ENCODE measurements at regions not wholly inside any gene's neighbourhood (a gene's known extent, or its start where the extent isn't known, plus 50 kb on each side); places are given as distances from the start of the nearest gene placed in this dataset.
A peak's percentile ranks its signal among the peaks of the same experiment; 100 is the strongest.
"Not testable (repeated sequence)": the region's sequence is repeated elsewhere in the genome, so short reads cannot be mapped to it uniquely, and the experiment has no call there.

DNA sequence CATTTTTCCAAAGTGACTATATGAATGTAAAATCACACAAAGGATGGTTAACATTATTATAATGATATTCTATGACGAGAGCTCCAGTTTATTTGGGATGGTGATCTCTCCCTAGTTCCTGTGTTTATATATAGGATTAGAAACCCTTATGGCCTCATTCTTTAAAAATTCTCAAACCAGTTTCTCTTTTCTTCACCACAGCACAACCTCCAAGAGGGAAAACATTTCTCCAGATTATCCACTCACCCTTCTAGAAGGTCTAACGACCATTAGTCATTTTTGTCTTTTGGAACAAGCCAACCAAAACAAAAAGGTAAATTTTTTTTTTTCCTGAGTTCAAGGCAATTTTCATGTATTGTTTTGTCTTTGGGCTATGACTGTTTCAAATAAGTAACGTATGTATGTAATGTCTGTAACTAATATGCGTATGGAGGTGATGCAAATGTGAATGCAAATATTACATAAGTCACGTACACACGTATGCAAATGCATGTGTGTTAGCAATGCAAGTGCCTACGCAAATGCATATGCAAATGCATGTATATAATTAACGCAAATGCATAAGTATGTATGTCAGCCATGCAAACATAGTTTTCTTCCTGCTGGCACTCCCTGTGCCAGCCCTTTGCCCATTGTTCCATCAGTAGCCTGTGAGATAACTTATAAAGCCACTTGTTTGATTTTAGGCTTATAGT, 72.5 kb upstream of the MORC3 start:
- no peak for DNase-seq

DNA sequence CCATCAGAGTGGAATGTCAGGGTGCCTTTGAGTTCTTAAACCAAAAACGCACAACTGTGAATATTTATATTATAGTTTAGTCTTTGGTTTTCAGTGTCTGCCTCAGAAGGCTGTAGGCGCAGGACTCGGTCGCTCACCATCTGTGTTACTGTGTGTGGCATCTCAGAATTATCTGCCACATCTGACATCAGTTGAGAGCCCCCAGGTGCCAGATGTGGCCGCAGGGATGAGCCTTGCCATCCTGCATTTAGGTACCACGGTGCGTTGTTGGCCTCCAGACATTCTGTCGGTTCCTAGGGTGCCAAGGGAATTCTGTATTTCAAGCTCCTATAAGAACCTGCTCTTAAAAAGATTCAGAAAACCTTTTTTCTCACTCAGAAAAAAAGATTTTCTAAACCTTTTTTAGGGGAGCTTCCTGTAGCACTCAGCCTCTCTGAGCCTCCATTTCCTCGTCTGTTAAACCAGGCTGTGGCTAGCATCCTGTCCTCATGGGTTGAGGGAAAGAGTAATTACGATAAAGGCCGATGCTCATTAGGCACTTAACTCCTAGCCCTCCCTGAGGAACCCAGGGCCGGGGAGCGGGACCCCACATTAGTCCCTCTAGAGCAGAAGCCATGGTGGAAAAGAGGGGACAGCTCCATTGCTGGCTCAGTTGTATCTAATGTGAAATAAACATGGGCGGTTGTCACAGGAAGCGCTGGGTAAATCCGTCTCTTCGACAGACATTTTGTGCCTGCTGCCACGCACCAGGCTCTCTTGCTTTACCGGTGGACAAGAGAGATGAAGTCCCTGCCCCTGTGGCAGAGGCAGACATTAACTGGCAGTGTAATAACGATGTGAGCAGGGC, 70.2 kb upstream of the MORC3 start:
- DNase-seq = no peak

- DNase-seq = no peak
Observed at GRCh38 chr21:36250423-36251075, 69.4 kb upstream of the MORC3 start.

- DNase-seq = no peak
Observed at GRCh38 chr21:36254106-36254941, 65.7 kb upstream of the MORC3 start.

DNA sequence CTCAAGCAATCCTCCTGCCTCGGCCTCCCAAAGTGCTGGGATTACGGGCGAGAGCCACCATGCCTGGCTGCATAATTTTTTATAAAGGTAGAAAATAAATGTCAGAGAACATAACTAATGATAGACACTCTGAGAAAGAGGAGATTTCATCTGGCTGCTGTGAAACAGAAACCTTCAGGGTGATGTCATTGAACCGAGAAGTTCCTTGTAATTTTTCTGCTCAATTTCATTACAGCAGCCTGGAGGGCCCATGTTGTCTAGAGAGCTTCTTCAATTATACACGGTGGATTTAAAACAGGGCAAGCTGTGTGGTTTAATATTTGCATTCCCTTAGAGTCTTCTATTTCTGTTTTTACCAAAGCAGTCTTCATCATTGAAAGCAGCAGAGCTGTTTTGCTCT, 64.3 kb upstream of the MORC3 start:
- no peak for DNase-seq

- DNase-seq = no peak
Observed at GRCh38 chr21:36257657-36258056, 62.3 kb upstream of the MORC3 start.

- DNase-seq = peak; percentile 6
Observed at GRCh38 chr21:36260030-36260787, 59.8 kb upstream of the MORC3 start.

GRCh38 chr21:36260802-36261201, 59.2 kb upstream of the MORC3 start:
- no peak for DNase-seq

- DNase-seq = no peak
Observed at GRCh38 chr21:36261459-36261858, 58.5 kb upstream of the MORC3 start.

DNA sequence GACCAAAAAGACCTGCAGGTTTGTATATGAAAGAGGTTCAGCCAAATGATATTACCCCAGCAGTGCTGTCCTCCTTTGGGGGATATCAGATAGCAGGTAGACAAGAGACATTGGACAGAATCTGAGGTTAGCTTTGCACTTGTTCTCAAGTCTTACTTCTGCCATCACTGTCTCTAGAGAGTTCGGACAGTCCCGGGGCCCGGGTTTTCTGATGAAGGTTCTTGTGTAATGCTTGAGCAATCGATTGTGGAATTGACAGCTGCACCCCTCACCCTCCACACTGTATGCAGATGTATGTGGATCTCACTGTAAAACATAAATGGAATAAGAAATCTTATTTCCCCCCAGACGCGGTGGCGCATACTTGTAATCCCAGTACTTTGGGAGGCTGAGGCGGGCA, 56.2 kb upstream of the MORC3 start:
- no peak for DNase-seq

DNA sequence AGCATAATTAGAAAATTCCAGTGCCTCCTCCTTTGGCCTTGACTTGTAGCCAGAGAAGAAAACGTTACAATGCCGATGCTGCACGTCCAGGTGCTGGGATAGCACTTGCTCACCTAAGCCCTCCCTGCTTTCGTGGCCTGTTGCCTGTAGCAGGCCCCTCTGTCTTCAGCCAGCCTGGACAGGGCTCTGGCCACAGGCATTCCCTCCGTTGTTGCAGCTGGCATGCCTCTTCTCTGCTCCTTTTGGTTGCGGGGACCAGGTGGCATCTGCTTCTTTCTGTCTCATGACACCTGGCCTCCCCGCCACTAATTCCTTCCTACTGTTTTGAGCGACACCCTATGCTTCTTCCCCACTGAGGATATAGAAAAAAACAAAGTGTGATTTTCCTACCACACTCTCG, 54.6 kb upstream of the MORC3 start:
- no peak for DNase-seq

GRCh38 chr21:36267828-36268227, 52.2 kb upstream of the MORC3 start:
- DNase-seq = not testable (repeated sequence)

DNA sequence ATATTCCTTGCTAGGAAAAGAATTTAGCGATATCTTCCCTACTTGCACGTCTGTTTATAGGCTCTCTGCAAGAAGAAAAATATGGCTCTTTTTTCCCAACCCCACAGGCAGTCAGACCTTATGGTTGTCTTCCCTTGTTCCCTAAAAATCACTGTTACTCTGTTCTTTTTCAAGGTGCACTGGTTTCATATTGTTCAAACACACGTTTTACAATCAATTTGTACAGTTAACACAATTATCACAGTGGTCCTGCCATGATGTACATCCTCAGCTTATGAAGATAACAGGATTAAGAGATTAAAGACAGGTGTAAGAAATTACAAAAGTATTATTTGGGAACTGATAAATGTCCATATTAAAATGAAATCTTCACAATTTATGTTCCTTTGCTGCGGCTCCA, 51.7 kb upstream of the MORC3 start:
- DNase-seq = not testable (repeated sequence)

Data from NCI-H345 (cell line).